HG03378 (cell line): ENCODE measurements at regions not wholly inside any gene's neighbourhood (a gene's known extent, or its start where the extent isn't known, plus 50 kb on each side); places are given as distances from the start of the nearest gene placed in this dataset.
"Not testable (repeated sequence)": the region's sequence is repeated elsewhere in the genome, so short reads cannot be mapped to it uniquely, and the experiment has no call there.

ENCODE experiments used
- ATAC-seq: cut with Tn5 transposase; IDR thresholded peaks from one replicate; pipeline ENCODE4 v1.9.1; 2021; ENCODE audit warnings: mild to moderate bottlenecking, moderate library complexity; ENCODE audit not compliant: unreplicated experiment

DNA sequence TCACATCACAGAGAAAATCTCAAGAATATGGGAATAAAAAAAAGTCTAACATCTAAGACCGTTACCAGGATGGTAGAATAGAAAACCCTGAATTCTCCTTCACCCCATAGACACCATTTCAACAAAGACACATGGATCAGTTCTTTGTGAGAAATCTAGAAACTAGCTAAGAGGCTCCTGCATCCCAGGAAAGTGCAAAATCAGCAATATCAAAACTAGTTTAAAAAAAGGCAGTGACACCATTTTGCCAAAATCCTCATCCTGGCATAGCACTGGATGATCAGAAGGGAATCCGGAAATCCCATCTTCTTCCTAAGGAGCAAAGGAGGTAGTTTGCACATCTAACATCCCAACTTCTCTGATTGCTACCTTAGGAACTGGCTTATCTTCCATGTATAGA lies 88.9 kb upstream of the MAGEE2 start:
- no peak for ATAC-seq

DNA sequence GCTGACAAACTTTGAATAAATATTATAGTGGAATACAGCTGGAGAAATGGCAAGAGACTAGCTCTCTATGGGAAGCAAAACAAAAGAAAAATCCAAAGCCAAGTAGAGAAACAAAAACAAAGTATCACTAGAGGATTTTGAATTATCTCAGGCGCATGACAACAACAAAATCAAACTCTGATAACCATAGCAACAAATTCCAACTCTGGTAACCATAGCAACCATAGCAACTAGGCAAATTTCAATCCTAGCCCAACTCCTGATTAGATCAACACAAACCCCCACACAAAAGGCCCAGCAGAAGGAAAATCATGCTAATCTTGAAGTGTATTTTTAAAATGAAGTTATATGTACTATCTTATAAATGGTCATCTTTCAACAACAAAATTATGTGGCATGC lies 98.4 kb upstream of the MAGEE2 start:
- no peak for ATAC-seq

- no peak for ATAC-seq
Observed at GRCh38 chrX:75887833-75888232, 102.8 kb upstream of the MAGEE2 start.

- no peak for ATAC-seq
Observed at GRCh38 chrX:75892749-75893148, 107.7 kb upstream of the MAGEE2 start.

GRCh38 chrX:75893281-75893680 lies 108.2 kb upstream of the MAGEE2 start:
- ATAC-seq: no peak

- no peak for ATAC-seq
Observed at GRCh38 chrX:75911716-75912115, 126.7 kb upstream of the MAGEE2 start.

DNA sequence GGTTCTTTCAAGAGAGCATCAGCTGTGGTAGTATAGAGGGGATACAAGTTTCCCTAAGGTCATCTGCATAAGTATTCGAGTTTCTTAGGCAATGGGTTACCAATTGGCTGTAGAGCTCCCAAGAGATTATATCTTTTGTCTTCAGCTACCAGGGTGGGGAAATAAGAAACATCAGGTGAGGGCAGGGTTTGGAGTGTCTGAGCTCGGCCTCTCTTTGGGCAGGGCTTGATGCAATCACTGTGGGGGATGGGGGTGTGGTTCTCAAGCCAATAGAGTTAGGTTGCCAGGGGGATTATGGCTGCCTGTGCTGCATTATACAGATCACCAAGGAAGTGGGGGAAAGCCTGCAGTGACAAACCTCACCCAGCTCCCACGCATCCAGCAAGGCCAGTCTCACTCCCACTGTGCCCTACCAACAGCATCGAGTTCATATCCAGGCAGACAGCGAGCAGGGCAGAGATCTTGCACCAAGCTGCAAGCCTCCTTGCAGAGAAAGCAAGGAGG lies 172.1 kb upstream of the MAGEE2 start:
- no peak for ATAC-seq

- not testable (repeated sequence) for ATAC-seq
Observed at GRCh38 chrX:75961321-75961720, 176.3 kb upstream of the MAGEE2 start.

DNA sequence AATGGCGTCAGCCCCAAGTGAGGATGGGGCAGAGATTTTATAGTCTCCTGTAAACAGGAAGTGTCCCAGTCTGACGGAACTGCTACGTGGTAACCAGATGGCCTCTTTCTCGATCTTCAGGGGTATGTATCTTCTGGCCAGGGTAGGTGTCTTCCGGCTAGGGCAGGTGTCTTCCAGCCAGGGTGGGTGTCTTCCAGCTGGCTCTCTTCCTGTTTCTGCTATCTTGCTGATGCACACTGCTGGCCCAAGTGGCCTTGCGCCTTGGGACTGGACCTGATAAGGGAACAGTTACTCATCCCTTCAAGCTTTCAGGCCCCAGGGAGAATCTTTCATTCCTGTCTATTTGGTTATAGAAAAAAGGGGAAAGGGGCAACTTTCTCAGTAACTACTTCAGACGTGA lies 178.7 kb upstream of the MAGEE2 start:
- no peak for ATAC-seq

GRCh38 chrX:75968293-75968692 lies 183.2 kb upstream of the MAGEE2 start:
- no peak for ATAC-seq

- ATAC-seq: no peak
Observed at GRCh38 chrX:75986976-75987375, 185.9 kb upstream of the PBDC1 start.

DNA sequence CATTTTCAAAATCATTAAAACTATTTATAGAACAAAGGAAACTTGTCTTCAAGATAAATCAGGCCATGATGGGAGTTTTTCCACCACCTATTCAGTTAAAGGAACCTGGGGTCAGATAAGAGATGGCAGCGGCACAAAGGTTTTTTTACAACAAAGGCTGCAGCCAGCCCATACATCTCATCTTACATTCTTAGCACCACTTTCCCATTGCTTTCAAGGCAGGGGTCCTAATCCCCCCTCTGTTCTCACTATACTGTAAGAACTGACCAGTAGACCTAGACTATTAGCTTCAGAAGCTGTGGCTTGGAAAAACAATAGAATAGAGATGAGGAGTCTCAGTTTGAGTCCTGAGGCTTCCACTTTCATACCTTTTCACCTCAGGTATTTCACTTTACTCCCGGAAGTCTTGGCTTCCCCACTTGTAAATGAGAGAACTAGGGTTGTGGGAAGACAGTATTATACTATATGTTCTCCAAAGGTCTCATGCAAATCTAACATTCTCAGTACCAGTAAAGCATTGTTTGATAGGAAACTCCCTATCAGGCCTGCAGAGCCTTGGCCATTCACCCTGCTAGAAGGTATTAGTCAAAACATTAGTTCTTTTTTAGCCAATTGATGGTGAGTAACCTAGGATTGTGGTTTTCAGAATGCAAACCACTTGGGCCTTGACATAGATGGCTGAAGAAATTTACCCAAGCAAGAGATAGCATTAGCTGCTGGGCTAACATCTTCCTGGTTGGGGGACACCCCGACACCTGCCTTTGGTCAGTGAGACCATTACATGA lies 182.9 kb upstream of the PBDC1 start:
- ATAC-seq: peak; percentile 91

DNA sequence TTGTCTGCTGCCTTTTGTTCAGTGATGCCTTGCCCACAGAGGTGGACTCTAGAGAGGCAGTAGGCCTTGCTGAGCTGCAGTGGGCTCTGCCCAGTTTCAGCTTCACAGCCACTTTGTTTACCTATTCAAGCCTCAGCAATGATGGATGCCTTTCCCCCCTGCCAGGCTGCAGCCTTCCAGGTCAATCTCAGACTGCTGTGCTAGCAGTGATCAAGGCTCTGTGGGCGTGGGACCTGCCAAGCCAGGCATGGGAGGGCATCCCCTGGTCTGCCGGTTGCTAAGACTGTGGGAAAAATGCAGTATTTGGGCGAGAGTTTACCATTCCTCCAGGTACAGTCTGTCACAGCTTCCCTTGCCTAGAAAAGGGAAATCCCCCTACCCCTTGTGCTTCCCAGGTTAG lies 175.2 kb upstream of the PBDC1 start:
- no peak for ATAC-seq

DNA sequence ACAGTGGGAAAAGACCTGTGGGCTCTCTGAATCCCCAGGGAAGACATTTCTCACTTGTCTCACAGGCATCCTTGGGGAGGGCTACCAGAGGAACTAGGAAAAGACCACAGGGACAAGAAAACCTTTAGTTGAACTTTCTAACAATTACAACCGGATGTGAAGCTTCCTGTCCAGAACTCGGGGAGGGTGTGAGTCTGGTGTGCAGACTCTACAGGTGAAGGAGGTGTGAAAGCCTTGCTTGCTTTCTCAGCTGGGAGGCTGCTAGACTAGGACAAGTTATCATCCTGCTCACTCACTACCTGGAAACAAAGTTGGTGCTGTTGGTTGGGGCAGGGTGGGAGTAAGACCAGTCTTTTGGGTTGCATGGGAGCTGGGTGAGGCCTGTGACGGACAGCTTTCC lies 158.5 kb upstream of the PBDC1 start:
- no peak for ATAC-seq

GRCh38 chrX:76026292-76026691 lies 146.6 kb upstream of the PBDC1 start:
- no peak for ATAC-seq

DNA sequence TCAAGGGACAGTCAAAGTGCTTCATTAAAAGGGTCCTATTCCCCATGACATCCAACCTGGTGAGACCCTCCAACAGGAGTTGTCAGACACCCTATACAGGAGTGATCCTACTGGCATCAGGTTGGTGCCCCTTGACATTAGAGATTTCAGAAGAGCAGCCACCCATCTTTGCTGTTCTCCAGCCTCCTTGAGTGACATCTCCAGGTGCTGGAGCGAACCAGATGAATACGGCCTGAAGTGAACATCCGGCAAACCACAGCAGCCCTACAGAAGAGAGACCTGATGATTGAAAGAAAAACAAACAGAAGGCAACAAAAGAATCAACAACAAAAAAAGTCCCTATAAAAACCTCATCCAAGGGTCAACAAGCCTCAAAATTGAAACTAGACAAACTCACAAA lies 146.1 kb upstream of the PBDC1 start:
- ATAC-seq: no peak

- ATAC-seq: no peak
Observed at GRCh38 chrX:76029385-76029784, 143.5 kb upstream of the PBDC1 start.

DNA sequence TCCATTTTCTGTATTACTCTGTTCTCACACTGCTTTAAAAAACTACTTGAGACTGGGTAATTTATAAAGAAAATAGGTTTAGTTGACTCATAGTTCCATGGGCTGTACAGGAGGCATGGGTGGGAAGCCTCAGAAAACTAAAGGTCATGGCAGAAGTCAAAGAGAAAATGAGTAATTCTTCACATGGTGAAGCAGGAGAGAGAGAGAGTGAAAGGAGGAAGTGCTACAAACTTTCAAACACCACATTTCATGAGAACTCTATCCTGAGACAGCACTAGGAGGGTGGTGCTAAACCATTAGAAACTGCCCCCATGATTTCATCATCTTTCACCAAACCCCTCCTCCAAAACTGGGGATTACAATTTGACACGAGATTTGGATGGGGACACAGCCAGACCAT lies 108.0 kb upstream of the PBDC1 start:
- ATAC-seq: peak; percentile 71

DNA sequence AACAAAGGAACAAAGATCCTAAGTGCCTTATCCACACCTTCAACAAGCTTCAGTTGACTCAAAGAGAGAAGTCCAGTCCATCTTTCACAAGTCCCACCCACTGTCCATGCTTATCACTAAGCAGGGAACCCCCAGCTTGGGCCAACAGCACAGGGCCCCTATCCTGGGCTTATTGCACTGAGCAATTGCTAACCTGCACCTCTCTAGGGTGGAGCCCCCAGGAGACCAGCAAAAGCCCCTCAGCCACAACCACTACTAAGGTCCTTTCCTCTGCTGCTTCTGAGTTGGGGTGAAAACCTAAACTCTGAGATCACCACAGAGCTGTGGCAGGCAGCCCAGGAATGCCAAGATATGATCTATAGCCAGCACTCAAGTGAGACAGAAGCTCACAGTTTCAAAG lies 96.7 kb upstream of the PBDC1 start:
- no peak for ATAC-seq

DNA sequence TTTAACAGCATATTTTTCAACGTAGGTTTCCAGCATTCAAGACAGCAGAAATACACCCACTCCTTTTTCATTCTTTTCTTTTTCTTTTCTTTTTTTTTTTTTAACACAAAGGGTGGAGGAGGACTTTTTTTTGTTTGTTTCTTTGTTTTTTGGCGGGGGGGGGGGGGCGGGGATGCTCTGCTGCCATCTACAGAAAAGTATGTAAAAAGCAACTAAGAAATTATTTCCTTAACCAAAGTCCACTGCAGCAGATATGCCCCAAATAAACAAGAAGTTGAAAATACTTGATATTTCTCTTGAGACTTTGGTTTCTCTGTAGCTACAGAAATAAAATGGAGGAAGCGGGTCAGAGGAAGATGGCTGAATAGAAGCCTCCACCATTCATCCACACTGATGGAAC lies 63.2 kb upstream of the PBDC1 start:
- no peak for ATAC-seq
